ENCODE measurements at regions not wholly inside any gene's neighbourhood (a gene's known extent, or its start where the extent isn't known, plus 50 kb on each side); places are given as distances from the start of the nearest gene placed in this dataset.

DNA sequence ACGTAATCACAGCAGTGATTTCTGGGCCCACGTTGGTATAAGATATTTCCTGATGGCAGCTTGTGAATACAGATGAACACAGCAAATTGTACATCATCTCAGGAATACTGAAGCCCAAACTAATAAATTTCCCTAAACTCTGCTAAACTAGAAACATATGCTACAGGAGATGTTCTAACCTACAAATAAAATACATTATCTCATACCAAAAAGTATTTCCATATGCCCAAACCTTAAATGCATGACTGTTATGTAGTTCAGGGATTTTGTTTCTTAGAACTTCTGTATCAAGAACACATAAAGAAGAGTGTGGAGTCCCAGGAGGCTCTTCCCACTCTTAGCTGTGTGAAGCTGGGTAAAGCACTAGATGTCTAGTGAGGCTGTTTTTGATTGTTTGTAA is 138.4 kb downstream of the RFC3 start:
- H3K36me3 ChIP-seq (ENCODE audit: control insufficient read depth in 4 of 4, insufficient read depth in 3 of 4, low read depth in 1 of 4, low read length in 3 of 4), result no peaks in the 10 kb centered on the region
- H3K4me1 ChIP-seq (ENCODE audit: control insufficient read depth in 4 of 4, insufficient read depth in 4 of 4, low read length in 3 of 4), result no peaks in the 10 kb centered on the region
- no peak overlapping the region for H3K4me3 ChIP-seq (ENCODE audit: low read depth in 1 of 3, low read length in 3 of 3)
- H3K9me3 ChIP-seq (ENCODE audit: control insufficient read depth in 4 of 4, low read length in 3 of 4), result no peaks in the 10 kb centered on the region
- no peak overlapping the region for H3K9ac ChIP-seq (ENCODE audit: low read depth in 1 of 2, low read length in 2 of 2)
- WGBS, result 62% methylated on average over 2 of the region's 2 CpGs
- DNase-seq (ENCODE audit: low spot score), result no peak
- no peaks in the 10 kb centered on the region for H3K27me3 ChIP-seq (ENCODE audit: control insufficient read depth in 4 of 4, insufficient read depth in 4 of 4, low read length in 3 of 4)
- TF ChIP-seq NR2F2 (IDR thresholded peaks at IDR 0.05), result no peak
- no peak for TF ChIP-seq CTCF (IDR thresholded peaks at IDR 0.05; ENCODE audit: low read depth, low read length, missing input control)
- no peak for TF ChIP-seq SP1 (IDR thresholded peaks at IDR 0.05)
- TF ChIP-seq, protein P1, sequence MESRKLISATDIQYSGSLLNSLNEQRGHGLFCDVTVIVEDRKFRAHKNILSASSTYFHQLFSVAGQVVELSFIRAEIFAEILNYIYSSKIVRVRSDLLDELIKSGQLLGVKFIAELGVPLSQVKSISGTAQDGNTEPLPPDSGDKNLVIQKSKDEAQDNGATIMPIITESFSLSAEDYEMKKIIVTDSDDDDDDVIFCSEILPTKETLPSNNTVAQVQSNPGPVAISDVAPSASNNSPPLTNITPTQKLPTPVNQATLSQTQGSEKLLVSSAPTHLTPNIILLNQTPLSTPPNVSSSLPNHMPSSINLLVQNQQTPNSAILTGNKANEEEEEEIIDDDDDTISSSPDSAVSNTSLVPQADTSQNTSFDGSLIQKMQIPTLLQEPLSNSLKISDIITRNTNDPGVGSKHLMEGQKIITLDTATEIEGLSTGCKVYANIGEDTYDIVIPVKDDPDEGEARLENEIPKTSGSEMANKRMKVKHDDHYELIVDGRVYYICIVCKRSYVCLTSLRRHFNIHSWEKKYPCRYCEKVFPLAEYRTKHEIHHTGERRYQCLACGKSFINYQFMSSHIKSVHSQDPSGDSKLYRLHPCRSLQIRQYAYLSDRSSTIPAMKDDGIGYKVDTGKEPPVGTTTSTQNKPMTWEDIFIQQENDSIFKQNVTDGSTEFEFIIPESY (IDR thresholded peaks at IDR 0.05), result no peak
- no peak for TF ChIP-seq TAF1 (conservative IDR thresholded peaks at IDR 0.05)
- TF ChIP-seq HNF4A (conservative IDR thresholded peaks at IDR 0.05), result no peak
- TF ChIP-seq HNF4G (IDR thresholded peaks at IDR 0.05), result no peak
- no peak for TF ChIP-seq REST (IDR thresholded peaks at IDR 0.05)
- H3K27ac ChIP-seq (ENCODE audit: low read depth in 1 of 2, low read length in 2 of 2), result no peak overlapping the region

- DNase-seq (ENCODE audit: low spot score), result no peak
- no peaks in the 10 kb centered on the region for H3K9me3 ChIP-seq (ENCODE audit: control insufficient read depth in 4 of 4, low read length in 3 of 4)
- H3K36me3 ChIP-seq (ENCODE audit: control insufficient read depth in 4 of 4, insufficient read depth in 3 of 4, low read depth in 1 of 4, low read length in 3 of 4), result no peaks in the 10 kb centered on the region
- 84% methylated on average over 5 of the region's 5 CpGs for WGBS
- H3K4me1 ChIP-seq (ENCODE audit: control insufficient read depth in 4 of 4, insufficient read depth in 4 of 4, low read length in 3 of 4), result no peaks in the 10 kb centered on the region
- H3K27me3 ChIP-seq (ENCODE audit: control insufficient read depth in 4 of 4, insufficient read depth in 4 of 4, low read length in 3 of 4), result no peaks in the 10 kb centered on the region
- H3K27ac ChIP-seq (ENCODE audit: low read depth in 1 of 2, low read length in 2 of 2), result no peak overlapping the region
- TF ChIP-seq HNF4A (conservative IDR thresholded peaks at IDR 0.05) (no peak), EGR1 (IDR thresholded peaks at IDR 0.05; ENCODE audit: low read depth in 2 of 2) (no peak), TAF1 (conservative IDR thresholded peaks at IDR 0.05) (no peak)
- no peak overlapping the region for H3K9ac ChIP-seq (ENCODE audit: low read depth in 1 of 2, low read length in 2 of 2)
- no peak overlapping the region for H3K4me3 ChIP-seq (ENCODE audit: low read depth in 1 of 3, low read length in 3 of 3)
Observed at GRCh38 chr13:33957497-33957905, 139.6 kb downstream of the RFC3 start.

GRCh38 chr13:33958964-33959363 is 141.0 kb downstream of the RFC3 start:
- Histone ChIP-seq H3K4me1 (ENCODE audit: control insufficient read depth in 4 of 4, insufficient read depth in 4 of 4, low read length in 3 of 4) (peaks cover 0 to 8% (median 2%) of the 10 kb centered on the region in 4 donors), H3K27me3 (ENCODE audit: control insufficient read depth in 4 of 4, insufficient read depth in 4 of 4, low read length in 3 of 4) (no peaks in the 10 kb centered on the region), H3K4me3 (ENCODE audit: low read depth in 1 of 3, low read length in 3 of 3) (no peak overlapping the region), H3K36me3 (ENCODE audit: control insufficient read depth in 4 of 4, insufficient read depth in 3 of 4, low read depth in 1 of 4, low read length in 3 of 4) (no peaks in the 10 kb centered on the region), H3K9me3 (ENCODE audit: control insufficient read depth in 4 of 4, low read length in 3 of 4) (no peaks in the 10 kb centered on the region), H3K27ac (ENCODE audit: low read depth in 1 of 2, low read length in 2 of 2) (no peak overlapping the region), H3K9ac (ENCODE audit: low read depth in 1 of 2, low read length in 2 of 2) (no peak overlapping the region)
- no peak for DNase-seq (ENCODE audit: low spot score)
- 95% methylated on average over 2 of the region's 2 CpGs for WGBS
- TF ChIP-seq, protein P1 (IDR thresholded peaks at IDR 0.05), result no peak
- TF ChIP-seq RAD21 (IDR thresholded peaks at IDR 0.05) (no peak), TAF1 (conservative IDR thresholded peaks at IDR 0.05) (no peak), CTCF (IDR thresholded peaks at IDR 0.05; ENCODE audit: low read depth, low read length, missing input control) (no peak), ATF3 (IDR thresholded peaks at IDR 0.05) (no peak), FOXA1 (IDR thresholded peaks at IDR 0.05) (no peak)

All from liver (tissue), 8 donors.